Loucy (cell line): ENCODE measurements at regions not wholly inside any gene's neighbourhood (a gene's known extent, or its start where the extent isn't known, plus 50 kb on each side); places are given as distances from the start of the nearest gene placed in this dataset.

Experiments
- CTCF ChIP-seq: fragments of 200-600 bp; sonication (generic); conservative IDR thresholded peaks from 2 replicates; pipeline ENCODE4 v1.5.1; 2014; ENCODE audit warnings: mild to moderate bottlenecking, antibody characterized with exemption, low read length
- EZH2phosphoT487 ChIP-seq: fragments of 200-600 bp; IDR thresholded peaks from 2 replicates; pipeline ENCODE4 v1.6.1; 2018; ENCODE audit warnings: antibody characterized with exemption, mild to moderate bottlenecking, moderate library complexity, borderline replicate concordance

- TF ChIP-seq CTCF (no peak), EZH2phosphoT487 (no peak)
These were observed 68.2 kb upstream of the CCDC190 start for GRCh38 chr1:162929177-162929576.
